WTC11 (cell line): ENCODE measurements at regions not wholly inside any gene's neighbourhood (a gene's known extent, or its start where the extent isn't known, plus 50 kb on each side); places are given as distances from the start of the nearest gene placed in this dataset.

Experiments
- ATAC-seq: fragments of 200-7000 bp; cut with Tn5 transposase; 2 replicates; pipeline ENCODE4 v1.10.0; 2021; ENCODE audit warnings: mild to moderate bottlenecking, moderate library complexity
- CTCF ChIA-PET: fragments of 300-600 bp; sonication (Branson Sonifier 250); formaldehyde crosslinking; loops from one replicate; lab custom pipeline; 2021; ENCODE audit warnings: antibody characterized with exemption; lab: Charles Lee
- POLR2A ChIA-PET: fragments of 350-600 bp; sonication (Branson Sonifier 250); formaldehyde crosslinking; loops from one replicate; lab custom pipeline; 2021; ENCODE audit warnings: antibody characterized with exemption; lab: Charles Lee
- DNase-seq: peaks from one replicate; pipeline ENCODE4 v3.0.0; 2021; ENCODE audit warnings: low spot score
- H3K27ac Mint-ChIP-seq: 2 replicates; pipeline ENCODE4 v1.8.0; 2021; ENCODE audit warnings: mixed read lengths
- H3K27me3 Mint-ChIP-seq: 2 replicates; pipeline ENCODE4 v1.8.0; 2021; ENCODE audit warnings: low read depth, mild to moderate bottlenecking, moderate library complexity, mixed read lengths
- H3K36me3 Mint-ChIP-seq: 2 replicates; pipeline ENCODE4 v1.8.0; 2021; ENCODE audit warnings: mixed read lengths
- H3K4me1 Mint-ChIP-seq: 2 replicates; pipeline ENCODE4 v1.8.0; 2022; ENCODE audit warnings: mixed read lengths
- H3K4me3 Mint-ChIP-seq: 2 replicates; pipeline ENCODE4 v1.8.0; 2021; ENCODE audit warnings: mild to moderate bottlenecking, moderate library complexity, mixed read lengths
- H3K9me3 Mint-ChIP-seq: 2 replicates; pipeline ENCODE4 v1.8.0; 2021; ENCODE audit warnings: mixed read lengths
- CBFB ChIP-seq: sonication (generic); formaldehyde crosslinking; IDR thresholded peaks from 2 replicates; pipeline ENCODE4 v1.8.1; 2022; ENCODE audit warnings: mild to moderate bottlenecking, low read depth, missing genetic modification reagents
- CREB1 ChIP-seq: sonication (generic); formaldehyde crosslinking; IDR thresholded peaks from 2 replicates; pipeline ENCODE4 v1.8.0; 2023; ENCODE audit warnings: mild to moderate bottlenecking, missing genetic modification reagents
- CREM ChIP-seq: sonication (generic); formaldehyde crosslinking; IDR thresholded peaks from 2 replicates; pipeline ENCODE4 v1.8.1; 2022; ENCODE audit warnings: mild to moderate bottlenecking, missing genetic modification reagents, moderate library complexity
- ELF4 ChIP-seq: sonication (generic); formaldehyde crosslinking; IDR thresholded peaks from 2 replicates; pipeline ENCODE4 v1.8.1; 2022; ENCODE audit warnings: low read depth, mild to moderate bottlenecking, moderate library complexity, missing genetic modification reagents
- ERG ChIP-seq: fragments of 250-450 bp; sonication (Bioruptor Pico); IDR thresholded peaks from 2 replicates; pipeline ENCODE4 v1.8.0; 2021; ENCODE audit warnings: mild to moderate bottlenecking
- ETV6 ChIP-seq: sonication (generic); formaldehyde crosslinking; IDR thresholded peaks from 2 replicates; pipeline ENCODE4 v1.8.1; 2022; ENCODE audit warnings: mild to moderate bottlenecking, missing genetic modification reagents
- FOXK1 ChIP-seq: sonication (generic); formaldehyde crosslinking; IDR thresholded peaks from 2 replicates; pipeline ENCODE4 v1.8.0; 2022; ENCODE audit warnings: mild to moderate bottlenecking, moderate library complexity, missing genetic modification reagents
- FOXP4 ChIP-seq: sonication (generic); formaldehyde crosslinking; IDR thresholded peaks from 2 replicates; pipeline ENCODE4 v1.8.0; 2022; ENCODE audit warnings: mild to moderate bottlenecking, missing genetic modification reagents
- KAT7 ChIP-seq: sonication (generic); formaldehyde crosslinking; IDR thresholded peaks from 2 replicates; pipeline ENCODE4 v1.8.1; 2023; ENCODE audit warnings: missing genetic modification reagents, mild to moderate bottlenecking, borderline replicate concordance
- MLX ChIP-seq: sonication (generic); formaldehyde crosslinking; IDR thresholded peaks from 2 replicates; pipeline ENCODE4 v1.8.1; 2023; ENCODE audit warnings: mild to moderate bottlenecking, missing genetic modification reagents, moderate library complexity
- PREB ChIP-seq: sonication (generic); formaldehyde crosslinking; IDR thresholded peaks from 2 replicates; pipeline ENCODE4 v1.8.1; 2022; ENCODE audit warnings: mild to moderate bottlenecking, missing genetic modification reagents, moderate library complexity, borderline replicate concordance
- SMAD3 ChIP-seq: sonication (generic); formaldehyde crosslinking; IDR thresholded peaks from 2 replicates; pipeline ENCODE4 v1.8.0; 2022; ENCODE audit warnings: missing genetic modification reagents, mild to moderate bottlenecking, borderline replicate concordance
- ZNF138 ChIP-seq: sonication (generic); formaldehyde crosslinking; conservative IDR thresholded peaks from 2 replicates; pipeline ENCODE4 v1.8.1; 2022; ENCODE audit warnings: mild to moderate bottlenecking, moderate library complexity, missing genetic modification reagents
- ZNF423 ChIP-seq: fragments of 250-450 bp; sonication (Bioruptor Pico); IDR thresholded peaks from 2 replicates; pipeline ENCODE4 v2.1.2; 2022; ENCODE audit warnings: mild to moderate bottlenecking, moderate library complexity
- ZNF425 ChIP-seq: fragments of 250-450 bp; sonication (Bioruptor Pico); conservative IDR thresholded peaks from 2 replicates; pipeline ENCODE4 v1.9.0; 2021; ENCODE audit warnings: mild to moderate bottlenecking
- ZSCAN18 ChIP-seq: fragments of 250-450 bp; sonication (Bioruptor Pico); IDR thresholded peaks from 2 replicates; pipeline ENCODE4 v2.1.2; 2022; ENCODE audit warnings: mild to moderate bottlenecking, moderate library complexity
- TF ChIP-seq, protein P1 (sequence below): fragments of 200-600 bp; IDR thresholded peaks from 2 replicates; pipeline ENCODE4 v1.8.0; 2022; ENCODE audit warnings: antibody characterized with exemption
- TF ChIP-seq, protein P2 (sequence below): sonication (generic); formaldehyde crosslinking; IDR thresholded peaks from 2 replicates; pipeline ENCODE4 v1.8.1; 2022; ENCODE audit warnings: low read depth, missing genetic modification reagents, borderline replicate concordance

GRCh38 chr15:37221671-37222145, 121.4 kb upstream of the MEIS2 start:
- TF ChIP-seq ZNF425 (CRISPR knock-in tag): no peak
- TF ChIP-seq PREB: no peak
- TF ChIP-seq FOXK1 (CRISPR knock-in tag): no peak
- no peak for TF ChIP-seq ETV6 (CRISPR knock-in tag)
- no peak for TF ChIP-seq FOXP4 (CRISPR knock-in tag)
- TF ChIP-seq, protein P1, sequence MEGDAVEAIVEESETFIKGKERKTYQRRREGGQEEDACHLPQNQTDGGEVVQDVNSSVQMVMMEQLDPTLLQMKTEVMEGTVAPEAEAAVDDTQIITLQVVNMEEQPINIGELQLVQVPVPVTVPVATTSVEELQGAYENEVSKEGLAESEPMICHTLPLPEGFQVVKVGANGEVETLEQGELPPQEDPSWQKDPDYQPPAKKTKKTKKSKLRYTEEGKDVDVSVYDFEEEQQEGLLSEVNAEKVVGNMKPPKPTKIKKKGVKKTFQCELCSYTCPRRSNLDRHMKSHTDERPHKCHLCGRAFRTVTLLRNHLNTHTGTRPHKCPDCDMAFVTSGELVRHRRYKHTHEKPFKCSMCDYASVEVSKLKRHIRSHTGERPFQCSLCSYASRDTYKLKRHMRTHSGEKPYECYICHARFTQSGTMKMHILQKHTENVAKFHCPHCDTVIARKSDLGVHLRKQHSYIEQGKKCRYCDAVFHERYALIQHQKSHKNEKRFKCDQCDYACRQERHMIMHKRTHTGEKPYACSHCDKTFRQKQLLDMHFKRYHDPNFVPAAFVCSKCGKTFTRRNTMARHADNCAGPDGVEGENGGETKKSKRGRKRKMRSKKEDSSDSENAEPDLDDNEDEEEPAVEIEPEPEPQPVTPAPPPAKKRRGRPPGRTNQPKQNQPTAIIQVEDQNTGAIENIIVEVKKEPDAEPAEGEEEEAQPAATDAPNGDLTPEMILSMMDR: no peak
- no peak for TF ChIP-seq CREM (CRISPR knock-in tag)
- TF ChIP-seq ZNF423 (CRISPR knock-in tag): no peak
- TF ChIP-seq, protein P2, sequence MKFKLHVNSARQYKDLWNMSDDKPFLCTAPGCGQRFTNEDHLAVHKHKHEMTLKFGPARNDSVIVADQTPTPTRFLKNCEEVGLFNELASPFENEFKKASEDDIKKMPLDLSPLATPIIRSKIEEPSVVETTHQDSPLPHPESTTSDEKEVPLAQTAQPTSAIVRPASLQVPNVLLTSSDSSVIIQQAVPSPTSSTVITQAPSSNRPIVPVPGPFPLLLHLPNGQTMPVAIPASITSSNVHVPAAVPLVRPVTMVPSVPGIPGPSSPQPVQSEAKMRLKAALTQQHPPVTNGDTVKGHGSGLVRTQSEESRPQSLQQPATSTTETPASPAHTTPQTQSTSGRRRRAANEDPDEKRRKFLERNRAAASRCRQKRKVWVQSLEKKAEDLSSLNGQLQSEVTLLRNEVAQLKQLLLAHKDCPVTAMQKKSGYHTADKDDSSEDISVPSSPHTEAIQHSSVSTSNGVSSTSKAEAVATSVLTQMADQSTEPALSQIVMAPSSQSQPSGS (CRISPR knock-in tag): no peak
- TF ChIP-seq MLX: no peak
- no peak for TF ChIP-seq CBFB
- no peak for TF ChIP-seq ZNF138 (CRISPR knock-in tag)
- TF ChIP-seq SMAD3 (CRISPR knock-in tag): no peak
- TF ChIP-seq ZSCAN18: no peak
- no peak for TF ChIP-seq ERG (CRISPR knock-in tag)
- no peak for TF ChIP-seq CREB1 (CRISPR knock-in tag)
- no peak for TF ChIP-seq KAT7 (CRISPR knock-in tag)
- TF ChIP-seq ELF4 (CRISPR knock-in tag): no peak
- Mint-ChIP-seq H3K4me1 (no peaks in the 10 kb centered on the region), H3K36me3 (no peaks in the 10 kb centered on the region), H3K27ac (no peak overlapping the region), H3K27me3 (no peaks in the 10 kb centered on the region), H3K4me3 (no peak overlapping the region), H3K9me3 (no peaks in the 10 kb centered on the region)
- ChIA-PET CTCF (no interaction called here), POLR2A (no interaction called here)
- no peak for DNase-seq
- no peak for ATAC-seq
